MCF 10A (cell line): ENCODE measurements at regions not wholly inside any gene's neighbourhood (a gene's known extent, or its start where the extent isn't known, plus 50 kb on each side); places are given as distances from the start of the nearest gene placed in this dataset.

ENCODE experiments used
- BruUV-seq: library from RNA; stranded (reverse); fragments of 400-500 nt; replicated peaks from 2 replicates; lab custom pipeline; 2021; lab: Mats Ljungman, UMichigan
- CTCF ChIA-PET: fragments of 300-600 bp; sonication (Branson Sonifier 250); formaldehyde crosslinking; extraction: SDS; loops from one replicate; lab custom pipeline; 2021; ENCODE audit warnings: antibody characterized with exemption, inconsistent platforms; lab: Yijun Ruan, JAX
- POLR2A ChIA-PET: fragments of 300-600, 350-650 bp; sonication (Branson Sonifier 250); formaldehyde crosslinking; extraction: SDS; loops from one replicate; lab custom pipeline; 2020; ENCODE audit warnings: antibody characterized with exemption, inconsistent platforms; lab: Yijun Ruan, JAX
- DNase-seq: peaks from one replicate; pipeline ENCODE4 v3.0.0-alpha.2; 2018; ENCODE audit not compliant: unreplicated experiment
- H3K27ac Mint-ChIP-seq: one replicate; pipeline ENCODE4 v1.8.0; 2022; ENCODE audit warnings: mild to moderate bottlenecking, low read depth, mixed read lengths; ENCODE audit not compliant: unreplicated experiment
- H3K27me3 Mint-ChIP-seq: one replicate; pipeline ENCODE4 v1.8.0; 2022; ENCODE audit warnings: mixed read lengths; ENCODE audit not compliant: insufficient read depth, unreplicated experiment
- H3K36me3 Mint-ChIP-seq: one replicate; pipeline ENCODE4 v1.8.0; 2022; ENCODE audit warnings: mild to moderate bottlenecking, moderate library complexity, mixed read lengths; ENCODE audit not compliant: insufficient read depth, unreplicated experiment
- H3K4me1 Mint-ChIP-seq: one replicate; pipeline ENCODE4 v1.8.0; 2022; ENCODE audit warnings: mixed read lengths; ENCODE audit not compliant: insufficient read depth, unreplicated experiment
- H3K4me3 Mint-ChIP-seq: one replicate; pipeline ENCODE4 v1.8.0; 2022; ENCODE audit warnings: mild to moderate bottlenecking, moderate library complexity, mixed read lengths; ENCODE audit not compliant: unreplicated experiment
- H3K9me3 Mint-ChIP-seq: one replicate; pipeline ENCODE4 v1.8.0; 2022; ENCODE audit warnings: mixed read lengths; ENCODE audit not compliant: unreplicated experiment
- intact Hi-C: fragments of 100-400 bp; cut with micrococcal nuclease; formaldehyde crosslinking; loops from 2 replicates; pipeline ENCODE4 v1.14.1; 2022
- TF ChIP-seq, protein P1 (sequence below): fragments of 200-600 bp; IDR thresholded peaks from one replicate; pipeline ENCODE4 v1.8.0; 2022; ENCODE audit warnings: antibody characterized with exemption, mild to moderate bottlenecking; ENCODE audit not compliant: unreplicated experiment

DNA sequence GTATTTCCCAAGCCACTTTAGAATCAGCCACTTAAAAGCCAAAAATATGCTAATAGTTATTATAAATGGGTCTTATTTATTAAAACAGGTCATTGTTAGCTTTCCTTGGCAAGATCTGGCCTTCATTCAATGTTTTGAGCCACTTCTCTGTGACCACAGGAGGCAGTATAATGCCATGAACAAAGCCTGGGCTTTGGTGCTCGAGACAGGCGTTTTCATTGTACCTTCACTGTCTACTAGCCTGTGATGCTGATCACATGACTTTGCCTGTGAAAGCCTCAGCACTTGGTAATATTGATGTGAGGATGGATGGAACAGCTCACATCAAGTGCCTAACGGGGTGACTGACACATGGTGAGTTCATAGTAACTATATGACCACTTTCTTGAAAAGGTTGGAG is 217.0 kb downstream of the RWDD3 start:
- TF ChIP-seq, protein P1, sequence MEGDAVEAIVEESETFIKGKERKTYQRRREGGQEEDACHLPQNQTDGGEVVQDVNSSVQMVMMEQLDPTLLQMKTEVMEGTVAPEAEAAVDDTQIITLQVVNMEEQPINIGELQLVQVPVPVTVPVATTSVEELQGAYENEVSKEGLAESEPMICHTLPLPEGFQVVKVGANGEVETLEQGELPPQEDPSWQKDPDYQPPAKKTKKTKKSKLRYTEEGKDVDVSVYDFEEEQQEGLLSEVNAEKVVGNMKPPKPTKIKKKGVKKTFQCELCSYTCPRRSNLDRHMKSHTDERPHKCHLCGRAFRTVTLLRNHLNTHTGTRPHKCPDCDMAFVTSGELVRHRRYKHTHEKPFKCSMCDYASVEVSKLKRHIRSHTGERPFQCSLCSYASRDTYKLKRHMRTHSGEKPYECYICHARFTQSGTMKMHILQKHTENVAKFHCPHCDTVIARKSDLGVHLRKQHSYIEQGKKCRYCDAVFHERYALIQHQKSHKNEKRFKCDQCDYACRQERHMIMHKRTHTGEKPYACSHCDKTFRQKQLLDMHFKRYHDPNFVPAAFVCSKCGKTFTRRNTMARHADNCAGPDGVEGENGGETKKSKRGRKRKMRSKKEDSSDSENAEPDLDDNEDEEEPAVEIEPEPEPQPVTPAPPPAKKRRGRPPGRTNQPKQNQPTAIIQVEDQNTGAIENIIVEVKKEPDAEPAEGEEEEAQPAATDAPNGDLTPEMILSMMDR: no peak
- POLR2A ChIA-PET: interaction anchor here (0.7 kb wide), 1 partner anchor 569 kb away, joined by 3 read pairs; no protein-coding TSS in a partner anchor
- no peak overlapping the region for H3K27ac Mint-ChIP-seq
- peak; percentile 43 for DNase-seq
- peaks cover 6% of the 10 kb centered on the region for H3K9me3 Mint-ChIP-seq
- no TSS peak for BruUV-seq
- no peaks in the 10 kb centered on the region for H3K4me1 Mint-ChIP-seq
- H3K4me3 Mint-ChIP-seq: no peak overlapping the region
- intact Hi-C loops: no loop called here
- no peaks in the 10 kb centered on the region for H3K27me3 Mint-ChIP-seq
- H3K36me3 Mint-ChIP-seq: no peaks in the 10 kb centered on the region
- CTCF ChIA-PET: interaction anchor here (0.6 kb wide), 1 partner anchor 917 kb away, joined by 5 read pairs; no protein-coding TSS in a partner anchor

DNA sequence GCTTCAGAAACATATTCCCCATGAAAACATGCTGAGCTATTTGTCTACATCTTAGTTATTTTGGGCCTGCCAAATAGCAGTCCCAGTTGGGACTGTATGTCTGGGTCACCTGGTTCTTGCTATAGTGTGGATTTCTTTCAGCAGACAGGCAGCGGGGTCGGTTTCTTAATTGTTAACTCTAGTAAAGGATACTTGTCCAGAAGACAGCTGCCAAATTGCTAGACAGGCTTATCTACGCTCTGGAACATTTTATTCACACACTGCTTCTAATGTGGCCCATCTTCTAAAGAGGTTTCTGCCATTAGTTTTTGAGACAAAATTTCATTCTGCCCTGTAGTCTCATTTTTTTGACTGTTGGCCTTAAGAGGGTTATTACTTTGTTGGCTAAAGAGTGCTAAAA is 217.9 kb downstream of the RWDD3 start:
- Mint-ChIP-seq H3K27ac (no peak overlapping the region), H3K36me3 (no peaks in the 10 kb centered on the region), H3K27me3 (no peaks in the 10 kb centered on the region), H3K9me3 (peaks cover 8% of the 10 kb centered on the region), H3K4me1 (no peaks in the 10 kb centered on the region), H3K4me3 (no peak overlapping the region)
- ChIA-PET CTCF (no interaction called here), POLR2A (no interaction called here)
- TF ChIP-seq, protein P1: no peak
- no TSS peak for BruUV-seq
- DNase-seq: no peak
- intact Hi-C loops: no loop called here

DNA sequence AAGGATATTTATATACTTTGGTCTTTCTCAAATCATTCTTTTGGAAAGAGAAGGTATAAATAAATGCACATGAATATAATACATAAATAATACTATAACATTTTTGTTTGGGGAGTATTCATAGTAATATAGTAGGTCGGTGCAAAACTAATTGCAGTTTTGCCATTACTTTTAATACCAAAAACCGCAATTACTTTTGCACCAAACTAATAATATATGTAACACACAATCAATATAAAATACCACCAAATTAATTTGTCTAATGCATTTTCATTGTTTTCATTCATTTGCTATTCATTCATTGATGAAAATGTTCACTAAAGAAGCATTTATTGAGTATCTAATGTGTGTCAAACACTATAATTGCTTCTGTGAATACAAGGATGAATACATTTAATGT is 219.0 kb downstream of the RWDD3 start:
- peaks cover 8% of the 10 kb centered on the region for H3K9me3 Mint-ChIP-seq
- ChIA-PET POLR2A (no interaction called here), CTCF (no interaction called here)
- intact Hi-C loops: no loop called here
- no peaks in the 10 kb centered on the region for H3K4me1 Mint-ChIP-seq
- no peak for DNase-seq
- H3K27me3 Mint-ChIP-seq: no peaks in the 10 kb centered on the region
- TF ChIP-seq, protein P1: no peak
- no peaks in the 10 kb centered on the region for H3K36me3 Mint-ChIP-seq
- BruUV-seq: no TSS peak
- H3K4me3 Mint-ChIP-seq: no peak overlapping the region
- no peak overlapping the region for H3K27ac Mint-ChIP-seq

DNA sequence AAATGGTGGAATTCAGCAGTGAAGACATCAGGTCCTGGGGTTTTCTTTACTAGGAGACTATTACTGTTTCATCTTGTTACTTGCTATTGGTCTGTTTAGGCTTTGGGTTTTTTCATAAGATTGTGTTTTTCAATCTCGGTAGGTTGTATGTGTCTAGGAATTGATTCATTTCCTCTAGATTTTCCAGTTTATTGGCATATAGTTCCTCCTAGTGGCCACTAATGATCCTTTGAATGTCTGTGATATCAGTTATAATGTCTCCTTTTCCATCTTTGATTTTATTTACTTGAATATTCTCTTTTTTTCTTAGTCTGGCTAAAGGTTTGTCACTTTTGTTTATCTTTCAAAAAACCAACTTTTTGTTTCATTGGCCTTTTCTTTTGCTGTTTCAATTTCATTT is 233.0 kb downstream of the RWDD3 start:
- H3K36me3 Mint-ChIP-seq: no peaks in the 10 kb centered on the region
- H3K4me3 Mint-ChIP-seq: no peak overlapping the region
- POLR2A ChIA-PET: no interaction called here
- TF ChIP-seq, protein P1: no peak
- no peak overlapping the region for H3K27ac Mint-ChIP-seq
- DNase-seq: no peak
- H3K9me3 Mint-ChIP-seq: peaks cover 8% of the 10 kb centered on the region
- no peaks in the 10 kb centered on the region for H3K27me3 Mint-ChIP-seq
- no TSS peak for BruUV-seq
- CTCF ChIA-PET: no interaction called here
- intact Hi-C loops: no loop called here
- no peaks in the 10 kb centered on the region for H3K4me1 Mint-ChIP-seq
